ENCODE measurements at regions not wholly inside any gene's neighbourhood (a gene's known extent, or its start where the extent isn't known, plus 50 kb on each side); places are given as distances from the start of the nearest gene placed in this dataset.

GRCh38 chr10:91024541-91024940 is 103.7 kb upstream of the ANKRD1 start:
- TF ChIP-seq, protein P1, sequence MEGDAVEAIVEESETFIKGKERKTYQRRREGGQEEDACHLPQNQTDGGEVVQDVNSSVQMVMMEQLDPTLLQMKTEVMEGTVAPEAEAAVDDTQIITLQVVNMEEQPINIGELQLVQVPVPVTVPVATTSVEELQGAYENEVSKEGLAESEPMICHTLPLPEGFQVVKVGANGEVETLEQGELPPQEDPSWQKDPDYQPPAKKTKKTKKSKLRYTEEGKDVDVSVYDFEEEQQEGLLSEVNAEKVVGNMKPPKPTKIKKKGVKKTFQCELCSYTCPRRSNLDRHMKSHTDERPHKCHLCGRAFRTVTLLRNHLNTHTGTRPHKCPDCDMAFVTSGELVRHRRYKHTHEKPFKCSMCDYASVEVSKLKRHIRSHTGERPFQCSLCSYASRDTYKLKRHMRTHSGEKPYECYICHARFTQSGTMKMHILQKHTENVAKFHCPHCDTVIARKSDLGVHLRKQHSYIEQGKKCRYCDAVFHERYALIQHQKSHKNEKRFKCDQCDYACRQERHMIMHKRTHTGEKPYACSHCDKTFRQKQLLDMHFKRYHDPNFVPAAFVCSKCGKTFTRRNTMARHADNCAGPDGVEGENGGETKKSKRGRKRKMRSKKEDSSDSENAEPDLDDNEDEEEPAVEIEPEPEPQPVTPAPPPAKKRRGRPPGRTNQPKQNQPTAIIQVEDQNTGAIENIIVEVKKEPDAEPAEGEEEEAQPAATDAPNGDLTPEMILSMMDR (optimal IDR thresholded peaks at IDR 0.05 in 1 of 3, IDR thresholded peaks at IDR 0.05 in 1 of 3, conservative IDR thresholded peaks at IDR 0.05 in 1 of 3; ENCODE audit: extremely low read depth in 1 of 3, insufficient read depth in 2 of 3, low read length in 3 of 3) = no peak
- TF ChIP-seq EZH2 (IDR thresholded peaks at IDR 0.05; ENCODE audit: low read length) = no peak

Data from keratinocyte (primary cell).